NCI-H2029 treated with DMSO at 0.1 percent for 48 hours (cell line): ENCODE measurements at regions not wholly inside any gene's neighbourhood (a gene's known extent, or its start where the extent isn't known, plus 50 kb on each side); places are given as distances from the start of the nearest gene placed in this dataset.
"Not testable (repeated sequence)": the region's sequence is repeated elsewhere in the genome, so short reads cannot be mapped to it uniquely, and the experiment has no call there.

Experiments used
- DNase-seq: peaks from one replicate; lab custom pipeline; 2025; lab: John Stamatoyannopoulos, UW

DNA sequence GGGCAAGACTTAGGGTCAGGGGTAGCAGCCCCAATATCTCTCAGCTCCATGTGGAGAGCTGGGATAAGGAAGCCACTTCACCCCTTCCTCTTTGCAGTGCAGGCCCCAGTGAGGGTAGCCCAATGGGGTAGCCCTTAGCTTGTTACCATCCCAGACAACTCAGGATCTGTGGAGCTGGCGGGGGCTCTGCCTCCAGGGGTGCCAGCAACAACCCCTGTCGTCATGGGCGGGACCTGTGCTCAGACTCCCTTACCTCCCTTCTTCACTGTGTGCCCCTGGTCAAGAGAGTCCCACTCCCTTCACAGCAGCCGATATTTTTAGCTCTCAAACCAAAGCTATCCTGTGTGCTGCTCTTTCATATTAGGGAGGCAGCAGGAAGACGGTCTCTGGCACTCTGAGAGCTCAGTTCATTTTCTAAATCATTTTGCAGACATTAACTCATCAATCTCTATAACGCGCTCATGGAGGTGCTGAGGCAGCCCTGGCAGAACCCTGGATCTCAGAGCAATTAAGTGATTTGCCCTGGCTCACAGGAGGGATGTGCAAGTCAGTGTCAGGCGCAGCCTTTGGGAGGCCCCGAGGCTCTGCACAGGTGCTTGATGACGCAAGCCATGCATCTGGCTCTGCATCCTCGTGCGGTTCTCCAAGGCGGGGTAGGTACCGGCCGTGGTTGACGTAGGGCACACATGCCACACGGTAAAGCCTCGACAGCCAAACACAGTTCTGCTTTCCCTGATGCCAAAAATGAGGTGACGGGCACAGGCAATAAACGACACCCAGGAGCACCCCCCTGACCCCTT lies 357.6 kb downstream of the SHANK2 start:
- DNase-seq, result no peak

- DNase-seq, result no peak
Measured at GRCh38 chr11:70895366-70895670, 357.1 kb downstream of the SHANK2 start.

DNA sequence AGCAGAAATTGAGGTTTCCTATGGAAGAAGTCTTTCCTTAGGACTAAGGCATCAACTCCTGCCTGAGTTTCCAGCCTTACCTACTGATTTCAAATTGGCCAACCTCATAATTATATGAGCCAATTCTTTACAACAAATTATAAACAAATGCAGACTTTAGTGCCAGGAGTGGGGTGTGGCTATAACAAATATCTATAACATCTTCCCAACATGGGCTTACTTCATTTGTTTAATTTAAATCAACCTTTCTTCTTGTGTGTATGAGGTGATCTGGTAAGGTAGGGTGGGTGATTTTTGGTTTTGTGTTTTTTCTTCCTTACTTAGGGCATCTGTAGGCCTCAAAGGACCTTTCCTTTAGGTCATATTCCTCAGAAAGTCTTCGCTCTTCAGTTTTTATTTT lies 354.9 kb downstream of the SHANK2 start:
- DNase-seq, result no peak

- DNase-seq, result no peak
Measured at GRCh38 chr11:70899616-70900015, 352.8 kb downstream of the SHANK2 start.

- DNase-seq, result no peak
Measured at GRCh38 chr11:70900540-70900939, 351.8 kb downstream of the SHANK2 start.

DNA sequence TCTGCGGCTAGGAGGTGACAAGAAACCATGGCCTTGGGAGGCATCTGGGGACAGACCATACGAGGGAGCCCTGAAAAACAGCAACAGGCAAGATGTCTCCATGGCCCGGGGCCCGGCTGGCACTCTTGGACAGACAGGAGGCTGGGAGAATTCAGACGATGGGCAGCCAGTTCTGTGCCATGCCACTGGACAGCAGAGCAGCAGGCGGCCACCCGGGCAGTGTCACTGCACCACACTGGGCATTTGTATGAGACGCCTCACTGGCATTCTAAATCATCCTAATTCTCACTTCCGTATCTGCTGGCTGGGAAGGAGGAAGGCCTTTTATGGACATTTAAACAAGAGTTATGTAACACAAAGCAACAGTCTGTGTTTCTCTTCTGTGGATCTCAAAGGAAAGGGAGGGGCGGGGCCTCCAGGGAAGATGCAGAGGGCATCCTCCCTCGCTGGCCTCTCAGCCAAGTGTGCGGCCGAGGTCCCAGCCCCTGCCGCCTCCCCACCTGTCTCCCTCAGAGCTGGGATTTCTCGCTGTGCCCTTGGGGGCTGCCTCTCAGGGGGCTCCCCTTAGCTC lies 350.3 kb downstream of the SHANK2 start:
- DNase-seq, result no peak

- not testable (repeated sequence) for DNase-seq
Measured at GRCh38 chr11:70903229-70903628, 349.1 kb downstream of the SHANK2 start.

GRCh38 chr11:70906101-70906500 lies 346.3 kb downstream of the SHANK2 start:
- DNase-seq, result no peak

GRCh38 chr11:70908223-70908622 lies 344.2 kb downstream of the SHANK2 start:
- DNase-seq, result peak; percentile 36

DNA sequence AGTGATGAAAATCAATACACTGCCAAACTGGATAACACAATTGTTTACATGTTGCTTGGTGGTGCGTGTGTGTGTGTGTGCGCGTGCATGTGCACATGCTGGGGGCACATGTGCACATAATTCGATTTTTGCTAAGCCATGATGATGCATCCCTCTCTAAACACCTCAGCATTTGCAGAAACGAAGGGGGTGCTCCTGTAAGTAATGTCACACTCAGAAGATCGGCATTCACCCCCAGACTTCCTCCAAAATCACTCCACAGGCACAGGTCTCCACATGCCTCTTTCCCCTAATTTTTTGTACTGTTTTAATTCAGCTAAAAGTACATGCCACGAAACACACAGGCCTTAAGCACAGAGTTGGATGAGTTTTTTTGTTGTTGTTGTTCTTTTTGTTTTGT lies 341.5 kb downstream of the SHANK2 start:
- no peak for DNase-seq

DNA sequence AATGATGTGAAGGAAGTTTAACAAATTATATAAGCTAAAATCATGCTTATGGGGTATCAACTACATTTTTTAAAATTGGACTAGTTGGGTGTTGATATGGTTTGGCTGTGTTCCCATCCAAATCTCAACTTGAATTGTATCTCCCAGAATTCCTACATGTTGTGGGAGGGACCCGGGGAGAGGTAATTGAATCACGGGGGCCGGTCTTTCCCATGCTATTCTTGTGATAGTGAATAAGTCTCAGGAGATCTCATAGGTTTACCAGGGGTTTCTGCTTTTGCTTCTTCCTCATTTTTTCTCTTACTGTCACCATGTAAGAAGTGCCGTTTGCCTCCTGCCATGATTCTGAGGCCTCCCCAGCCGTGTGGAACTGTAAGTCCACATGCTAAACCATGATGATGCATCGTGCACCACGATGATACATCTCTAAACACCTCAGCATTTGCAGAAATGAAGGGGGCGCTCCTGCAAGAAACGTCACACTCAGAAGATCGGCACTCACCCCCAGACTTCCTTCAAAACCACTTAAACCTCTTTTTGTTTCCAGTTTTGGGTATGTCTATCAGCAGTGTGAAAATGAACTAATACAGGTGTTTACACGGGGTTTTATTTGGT lies 340.0 kb downstream of the SHANK2 start:
- DNase-seq, result no peak

DNA sequence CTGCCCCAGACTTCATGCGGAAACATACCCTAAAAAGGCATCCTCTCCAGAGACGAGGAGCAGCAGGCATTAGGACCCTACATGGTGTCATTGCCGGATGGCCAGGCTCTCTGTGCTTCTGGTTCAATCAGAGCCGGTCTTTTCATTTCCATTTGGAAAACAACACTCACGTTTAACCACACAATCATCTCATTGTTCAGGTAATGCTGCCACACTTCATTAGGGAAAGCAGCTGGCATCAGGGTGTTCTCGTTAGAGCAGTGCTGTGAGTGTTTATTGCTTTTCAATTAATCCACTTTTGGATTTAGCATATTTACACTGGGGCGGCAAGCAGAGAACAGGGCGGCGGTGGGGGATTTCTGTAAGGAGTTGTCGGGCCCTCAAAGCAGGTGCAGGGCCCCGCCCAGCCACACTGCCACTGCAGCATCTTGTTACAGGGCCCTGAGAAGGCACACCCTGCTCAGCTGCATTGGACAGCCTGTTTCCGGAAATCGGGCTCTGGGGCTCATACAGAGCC lies 338.6 kb downstream of the SHANK2 start:
- peak; percentile 97 for DNase-seq

DNA sequence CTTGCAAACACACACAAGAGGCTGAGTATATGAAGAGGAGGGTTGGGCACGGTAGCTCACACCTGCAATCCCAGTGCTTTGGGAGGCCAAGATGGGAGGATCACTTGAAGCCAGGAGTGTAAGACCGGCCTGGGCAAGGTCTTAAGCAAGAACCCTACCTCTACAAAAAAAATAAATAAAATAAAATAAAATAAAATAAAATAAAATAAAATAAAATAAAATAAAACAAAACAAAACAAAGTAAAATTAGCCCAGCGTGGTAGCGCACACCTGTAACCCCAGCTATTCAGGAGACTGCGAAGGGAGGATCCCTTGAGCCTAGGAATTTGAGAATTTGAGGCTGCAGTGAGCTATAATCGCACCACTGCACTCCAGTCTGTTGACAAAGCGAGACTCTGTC lies 337.9 kb downstream of the SHANK2 start:
- DNase-seq, result no peak

- DNase-seq, result no peak
Measured at GRCh38 chr11:70915158-70915985, 337.0 kb downstream of the SHANK2 start.

DNA sequence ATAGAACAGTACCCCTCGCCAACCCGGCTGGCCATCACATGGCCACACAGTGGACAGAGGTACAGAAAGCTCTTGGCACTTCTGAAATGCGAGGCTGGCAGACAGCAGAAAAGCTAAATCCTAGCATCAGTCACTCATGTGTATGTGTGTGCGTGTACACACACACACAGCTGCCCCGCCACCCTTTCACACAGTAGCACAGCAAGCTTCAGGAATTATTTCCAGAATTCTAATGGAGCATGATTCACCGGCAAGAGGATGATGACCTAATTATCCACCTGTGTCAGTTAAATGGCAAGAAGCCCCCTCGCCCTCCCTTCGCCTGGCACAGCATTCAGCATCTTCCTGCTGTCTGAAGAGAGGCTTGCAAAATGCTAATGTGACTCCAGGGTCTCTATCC lies 336.0 kb downstream of the SHANK2 start:
- DNase-seq, result no peak

DNA sequence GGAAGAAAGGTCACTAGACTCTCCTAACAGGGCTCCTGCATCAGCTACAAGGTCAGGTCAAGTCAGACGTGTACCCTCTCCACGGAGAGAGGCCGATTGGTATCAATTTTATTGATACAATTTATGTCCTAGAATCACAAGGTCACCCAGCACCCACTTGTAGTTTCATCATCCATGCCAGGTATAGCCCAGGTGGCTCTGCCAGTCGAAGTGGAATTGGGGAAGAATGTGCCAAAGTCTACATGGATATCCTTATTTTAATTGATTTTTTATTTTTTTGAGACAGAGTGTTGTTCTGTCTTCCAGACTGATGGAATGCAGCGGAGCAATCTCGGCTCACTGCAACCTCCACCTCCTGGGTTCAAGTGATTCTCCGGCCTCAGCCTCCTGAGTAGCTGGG lies 334.1 kb downstream of the SHANK2 start:
- DNase-seq, result no peak

- DNase-seq, result no peak
Measured at GRCh38 chr11:70921804-70922203, 330.6 kb downstream of the SHANK2 start.

GRCh38 chr11:70924108-70924507 lies 328.3 kb downstream of the SHANK2 start:
- DNase-seq, result no peak

- DNase-seq, result no peak
Measured at GRCh38 chr11:70925238-70925637, 327.1 kb downstream of the SHANK2 start.

DNA sequence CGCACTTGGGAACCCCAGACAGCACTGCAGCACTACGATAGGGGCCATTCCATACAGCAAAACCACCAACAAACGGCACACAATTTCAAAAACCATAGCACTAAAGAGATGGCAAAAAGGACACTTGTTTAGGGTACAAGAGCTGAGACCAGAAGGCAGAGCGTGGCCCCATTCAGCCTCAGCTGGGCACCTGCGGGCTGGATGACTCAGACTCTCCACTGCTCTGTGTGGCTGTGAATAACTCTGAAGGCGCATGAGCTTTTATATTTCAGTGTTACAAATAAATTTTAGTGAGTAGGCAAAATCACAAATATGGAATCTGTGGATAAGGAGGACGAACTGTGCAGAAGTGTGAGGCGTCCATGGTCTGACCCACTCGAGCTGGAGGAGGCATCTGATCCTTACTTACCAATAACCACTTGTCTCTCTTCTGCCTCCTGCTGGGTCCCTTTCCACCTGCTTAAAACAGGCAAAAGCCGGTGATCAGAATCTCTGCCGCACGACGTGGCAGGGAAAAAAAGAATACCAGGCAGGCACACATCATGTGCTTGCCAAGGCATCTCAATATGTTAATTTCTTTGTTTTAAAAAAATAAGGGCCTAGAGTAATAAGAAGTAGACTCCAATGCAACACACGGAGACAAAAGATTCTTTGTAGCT lies 325.7 kb downstream of the SHANK2 start:
- DNase-seq, result no peak

DNA sequence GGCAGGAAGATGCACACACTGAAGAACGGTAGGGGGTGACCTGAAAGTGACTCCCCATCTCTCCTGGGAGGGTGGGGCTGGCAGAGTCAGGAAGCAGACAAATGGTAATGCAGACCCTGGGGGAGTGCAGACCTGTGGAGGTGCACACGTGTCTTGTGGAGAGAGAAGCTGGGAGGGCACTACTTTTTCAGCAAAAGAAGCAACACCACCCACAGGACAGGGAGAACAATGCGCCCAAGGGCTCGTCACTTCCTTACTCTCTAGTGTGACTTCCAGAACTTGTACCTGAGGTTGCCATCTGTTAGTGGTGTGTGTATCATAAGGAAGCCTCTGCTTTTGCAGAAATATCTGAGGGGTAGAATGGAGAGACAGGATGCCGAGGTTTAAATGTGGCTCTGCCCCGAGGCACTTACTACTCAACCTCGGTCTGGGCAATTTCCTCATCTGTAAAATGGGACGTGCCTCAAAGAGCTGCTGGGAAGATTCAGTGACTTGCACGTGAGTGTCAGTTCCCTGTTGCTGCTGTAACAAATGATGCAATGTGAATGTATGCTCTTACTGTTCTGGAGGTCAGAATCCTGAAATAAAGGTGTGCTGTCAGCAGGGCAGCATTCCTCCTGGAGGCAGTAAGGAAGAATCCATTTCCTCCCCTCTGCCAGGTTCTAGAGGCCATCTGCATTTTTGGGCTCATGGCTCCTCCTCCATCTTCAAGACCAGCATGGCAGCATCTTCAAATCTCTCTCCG lies 323.4 kb downstream of the SHANK2 start:
- DNase-seq, result no peak
